Caco-2 (cell line): ENCODE measurements at regions not wholly inside any gene's neighbourhood (a gene's known extent, or its start where the extent isn't known, plus 50 kb on each side); places are given as distances from the start of the nearest gene placed in this dataset.

Experiments used
- BruUV-seq: library from RNA; stranded (reverse); fragments of 400-500 nt; replicated peaks from 2 replicates; lab custom pipeline; 2021; lab: Mats Ljungman, UMichigan
- CTCF ChIA-PET: fragments of 300-600 bp; sonication (Branson Sonifier 250); formaldehyde crosslinking; loops from one replicate; lab custom pipeline; 2022; ENCODE audit warnings: antibody characterized with exemption; lab: Charles Lee
- POLR2A ChIA-PET: fragments of 300-600 bp; sonication (Branson Sonifier 250); formaldehyde crosslinking; loops from one replicate; lab custom pipeline; 2022; ENCODE audit warnings: antibody characterized with exemption; lab: Charles Lee
- DNase-seq, 2 experiments: peaks; one replicate each; pipeline versions ENCODE4 v3.0.0 to v3.0.0-alpha.2; 2020 to 2022
- H3K27me3 ChIP-seq: replicated peaks from 2 replicates; pipeline ENCODE4 v1.6.0; 2011; ENCODE audit warnings: low read length; ENCODE audit not compliant: control insufficient read depth, insufficient read depth
- H3K36me3 ChIP-seq: 2 replicates; pipeline ENCODE4 v1.5.1; 2011; ENCODE audit warnings: low read length; ENCODE audit not compliant: control insufficient read depth, insufficient read depth
- H3K4me1 ChIP-seq: fragments of 250-450 bp; sonication (Bioruptor Pico); 2 replicates; pipeline ENCODE4 v1.5.1; 2020; ENCODE audit warnings: mild to moderate bottlenecking
- H3K4me3 ChIP-seq: 2 replicates; pipeline ENCODE4 v1.5.1; 2011; ENCODE audit warnings: low read depth, mild to moderate bottlenecking, control low read depth, low read length
- H3K9me3 ChIP-seq: fragments of 250-450 bp; sonication (Bioruptor Pico); 2 replicates; pipeline ENCODE4 v1.5.1; 2020; ENCODE audit warnings: mild to moderate bottlenecking, moderate library complexity
- H3K27ac Mint-ChIP-seq: one replicate; pipeline ENCODE4 v1.8.0; 2022; ENCODE audit warnings: mixed read lengths; ENCODE audit not compliant: unreplicated experiment
- H3K27me3 Mint-ChIP-seq: one replicate; pipeline ENCODE4 v1.8.0; 2022; ENCODE audit warnings: mixed read lengths; ENCODE audit not compliant: insufficient read depth, unreplicated experiment
- H3K36me3 Mint-ChIP-seq: one replicate; pipeline ENCODE4 v1.8.0; 2022; ENCODE audit warnings: mild to moderate bottlenecking, mixed read lengths; ENCODE audit not compliant: insufficient read depth, unreplicated experiment
- H3K4me1 Mint-ChIP-seq: one replicate; pipeline ENCODE4 v1.8.0; 2022; ENCODE audit warnings: low read depth, mixed read lengths; ENCODE audit not compliant: unreplicated experiment
- H3K4me3 Mint-ChIP-seq: one replicate; pipeline ENCODE4 v1.8.0; 2022; ENCODE audit warnings: mild to moderate bottlenecking, moderate library complexity, mixed read lengths; ENCODE audit not compliant: unreplicated experiment
- H3K9me3 Mint-ChIP-seq: one replicate; pipeline ENCODE4 v1.8.0; 2022; ENCODE audit warnings: mixed read lengths; ENCODE audit not compliant: unreplicated experiment
- intact Hi-C: fragments of 100-400 bp; cut with micrococcal nuclease; formaldehyde crosslinking; loops from one replicate; pipeline ENCODE4 v1.10.0; 2022; ENCODE audit not compliant: unreplicated experiment
- TF ChIP-seq, protein P1 (sequence below), 2 experiments: fragments of 200-600 bp in 1 of 2; IDR thresholded peaks; 1 replicate in 1 of 2; 2 replicates in 1 of 2; pipeline versions ENCODE4 v1.5.1 to v1.8.0; 2011 to 2022; ENCODE audit warnings: antibody characterized with exemption in 1 of 2, control low read depth in 1 of 2, inconsistent platforms in 1 of 2, low read depth in 1 of 2, low read length in 1 of 2, mild to moderate bottlenecking in 1 of 2, moderate library complexity in 1 of 2; ENCODE audit not compliant: insufficient read depth in 1 of 2, severe bottlenecking in 1 of 2, unreplicated experiment in 1 of 2

DNA sequence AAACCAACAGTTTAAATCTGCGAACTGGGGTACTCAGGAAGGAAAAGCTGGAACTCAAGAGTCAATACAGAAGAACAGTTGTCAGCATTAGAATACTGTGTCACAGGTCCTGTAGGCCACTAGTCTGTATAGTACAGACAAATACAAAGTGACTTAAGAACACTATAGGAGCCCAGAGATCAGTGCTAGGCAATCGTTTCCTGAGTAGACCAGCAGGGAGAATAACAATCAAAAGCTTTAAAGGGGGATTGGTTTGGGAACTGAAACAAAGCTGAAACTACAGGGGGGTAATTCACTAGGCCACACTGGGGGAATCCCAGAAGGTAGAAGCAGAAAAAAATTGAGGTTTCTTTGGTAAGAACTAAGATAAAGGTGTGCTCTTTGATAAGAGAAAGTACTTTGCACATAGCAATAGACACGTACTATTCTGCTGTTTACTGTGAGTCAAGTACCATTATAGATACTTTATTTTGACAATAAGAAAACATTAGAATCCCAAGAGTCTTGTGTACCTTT lies 339.7 kb downstream of the PCDH19 start:
- ChIA-PET POLR2A (no interaction called here), CTCF (no interaction called here)
- Mint-ChIP-seq H3K27ac (no peak overlapping the region), H3K4me3 (no peak overlapping the region), H3K9me3 (no peaks in the 10 kb centered on the region), H3K27me3 (no peaks in the 10 kb centered on the region), H3K36me3 (no peaks in the 10 kb centered on the region), H3K4me1 (no peaks in the 10 kb centered on the region)
- TF ChIP-seq, protein P1, sequence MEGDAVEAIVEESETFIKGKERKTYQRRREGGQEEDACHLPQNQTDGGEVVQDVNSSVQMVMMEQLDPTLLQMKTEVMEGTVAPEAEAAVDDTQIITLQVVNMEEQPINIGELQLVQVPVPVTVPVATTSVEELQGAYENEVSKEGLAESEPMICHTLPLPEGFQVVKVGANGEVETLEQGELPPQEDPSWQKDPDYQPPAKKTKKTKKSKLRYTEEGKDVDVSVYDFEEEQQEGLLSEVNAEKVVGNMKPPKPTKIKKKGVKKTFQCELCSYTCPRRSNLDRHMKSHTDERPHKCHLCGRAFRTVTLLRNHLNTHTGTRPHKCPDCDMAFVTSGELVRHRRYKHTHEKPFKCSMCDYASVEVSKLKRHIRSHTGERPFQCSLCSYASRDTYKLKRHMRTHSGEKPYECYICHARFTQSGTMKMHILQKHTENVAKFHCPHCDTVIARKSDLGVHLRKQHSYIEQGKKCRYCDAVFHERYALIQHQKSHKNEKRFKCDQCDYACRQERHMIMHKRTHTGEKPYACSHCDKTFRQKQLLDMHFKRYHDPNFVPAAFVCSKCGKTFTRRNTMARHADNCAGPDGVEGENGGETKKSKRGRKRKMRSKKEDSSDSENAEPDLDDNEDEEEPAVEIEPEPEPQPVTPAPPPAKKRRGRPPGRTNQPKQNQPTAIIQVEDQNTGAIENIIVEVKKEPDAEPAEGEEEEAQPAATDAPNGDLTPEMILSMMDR (IDR thresholded peaks at IDR 0.05; ENCODE audit: insufficient read depth in 1 of 2, low read depth in 1 of 2, low read length in 1 of 2, severe bottlenecking in 1 of 2, unreplicated experiment in 1 of 2), result no peak
- Histone ChIP-seq H3K36me3 (no peaks in the 10 kb centered on the region), H3K9me3 (no peaks in the 10 kb centered on the region), H3K4me3 (no peak overlapping the region), H3K27me3 (no peaks in the 10 kb centered on the region), H3K4me1 (no peaks in the 10 kb centered on the region)
- intact Hi-C loops, result no loop called here
- no peak for DNase-seq
- no TSS peak for BruUV-seq

DNA sequence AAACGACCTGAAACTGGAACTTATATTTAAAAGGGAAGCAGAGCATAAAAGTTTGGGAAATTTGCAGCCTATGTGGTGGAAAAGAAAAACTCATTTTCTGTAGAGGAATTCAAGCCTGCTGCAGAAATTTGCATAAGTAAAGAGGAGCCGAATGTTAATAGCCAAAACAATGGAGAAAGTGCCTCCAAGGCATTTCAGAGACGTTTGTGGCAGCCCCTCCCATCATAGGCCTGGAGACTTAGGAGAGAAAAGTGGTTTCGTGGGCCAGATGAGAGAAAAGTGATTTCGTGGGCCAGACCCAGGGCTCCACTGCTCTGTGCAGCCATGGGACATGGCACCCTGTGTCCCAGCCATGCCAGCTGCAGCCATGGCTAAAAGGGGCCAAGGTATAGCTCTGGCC lies 361.9 kb downstream of the PCDH19 start:
- Histone ChIP-seq H3K36me3 (no peaks in the 10 kb centered on the region), H3K9me3 (no peaks in the 10 kb centered on the region), H3K4me1 (no peaks in the 10 kb centered on the region), H3K27me3 (no peaks in the 10 kb centered on the region), H3K4me3 (no peak overlapping the region)
- ChIA-PET CTCF (no interaction called here), POLR2A (no interaction called here)
- no peak for DNase-seq
- H3K9me3 Mint-ChIP-seq, result no peaks in the 10 kb centered on the region
- intact Hi-C loops, result no loop called here
- no peak overlapping the region for H3K27ac Mint-ChIP-seq
- TF ChIP-seq, protein P1 (IDR thresholded peaks at IDR 0.05; ENCODE audit: insufficient read depth in 1 of 2, low read depth in 1 of 2, low read length in 1 of 2, severe bottlenecking in 1 of 2, unreplicated experiment in 1 of 2), result no peak
- no peaks in the 10 kb centered on the region for H3K36me3 Mint-ChIP-seq
- no peaks in the 10 kb centered on the region for H3K4me1 Mint-ChIP-seq
- no peak overlapping the region for H3K4me3 Mint-ChIP-seq
- peaks cover 3% of the 10 kb centered on the region for H3K27me3 Mint-ChIP-seq
- BruUV-seq, result no TSS peak
